ENCODE measurements at regions not wholly inside any gene's neighbourhood (a gene's known extent, or its start where the extent isn't known, plus 50 kb on each side); places are given as distances from the start of the nearest gene placed in this dataset.

GRCh38 chr3:72155391-72156064 lies 370.6 kb upstream of the PROK2 start:
- no peak overlapping the region for H3K27ac ChIP-seq (ENCODE audit: low read length)
- POLR2A ChIA-PET = no interaction called here
- no peaks in the 10 kb centered on the region for H3K9me3 ChIP-seq (ENCODE audit: control insufficient read depth, insufficient read depth, low read depth, low read length)
- DNase-seq (ENCODE audit: low read depth, low spot score) (peak; percentile 36), ATAC-seq (peak; percentile 74)
- H3K27me3 ChIP-seq (ENCODE audit: control insufficient read depth, insufficient read depth, low read length) = no peaks in the 10 kb centered on the region
- no TSS peak for BruUV-seq (replicated peaks)
- CTCF ChIA-PET = no interaction called here
- no peak for TF ChIP-seq SIN3A (IDR thresholded peaks at IDR 0.05; ENCODE audit: borderline replicate concordance, insufficient read depth, low read depth, low read length)
- no peak for TF ChIP-seq POLR2AphosphoS5 (IDR thresholded peaks at IDR 0.05; ENCODE audit: low read depth, low read length)
- no peak for TF ChIP-seq TCF7L2 (IDR thresholded peaks at IDR 0.05; ENCODE audit: low read depth, low read length)
- no peak for TF ChIP-seq REST (IDR thresholded peaks at IDR 0.05; ENCODE audit: insufficient read depth in 1 of 2, low read depth in 2 of 2, low read length in 1 of 2)
- TF ChIP-seq CTCF (IDR thresholded peaks at IDR 0.05) = no peak
- H3K4me1 ChIP-seq (ENCODE audit: control insufficient read depth, insufficient read depth, low read length) = no peaks in the 10 kb centered on the region; the same call in 1 of the 2 replicates
- in situ Hi-C loops (cut with HindIII; ENCODE audit: low pct_unique_long_range_greater_than_20kb, low sequenced_read_pairs) = no loop called here
- no peak overlapping the region for H3K4me3 ChIP-seq (ENCODE audit: low read depth in 2 of 2, low read length in 2 of 2)
- H3K36me3 ChIP-seq (ENCODE audit: control insufficient read depth, insufficient read depth, low read length) = peaks cover 2% of the 10 kb centered on the region; the same call in 1 of the 2 replicates
- intact Hi-C loops (cut with micrococcal nuclease; ENCODE audit: unreplicated experiment) = no loop called here

- Histone ChIP-seq H3K9me3 (ENCODE audit: control insufficient read depth, insufficient read depth, low read depth, low read length) (no peaks in the 10 kb centered on the region), H3K4me1 (ENCODE audit: control insufficient read depth, insufficient read depth, low read length) (no peaks in the 10 kb centered on the region; the same call in 1 of the 2 replicates), H3K27me3 (ENCODE audit: control insufficient read depth, insufficient read depth, low read length) (no peaks in the 10 kb centered on the region), H3K27ac (ENCODE audit: low read length) (no peak overlapping the region), H3K4me3 (ENCODE audit: low read depth in 2 of 2, low read length in 2 of 2) (no peak overlapping the region), H3K36me3 (ENCODE audit: control insufficient read depth, insufficient read depth, low read length) (peaks cover 2% of the 10 kb centered on the region; the same call in 1 of the 2 replicates)
- in situ Hi-C loops (cut with HindIII; ENCODE audit: low pct_unique_long_range_greater_than_20kb, low sequenced_read_pairs) (no loop called here), intact Hi-C loops (cut with micrococcal nuclease; ENCODE audit: unreplicated experiment) (no loop called here)
- BruUV-seq (replicated peaks) = no TSS peak
- POLR2A ChIA-PET = no interaction called here
- CTCF ChIA-PET = no interaction called here
- TF ChIP-seq SIN3A (IDR thresholded peaks at IDR 0.05; ENCODE audit: borderline replicate concordance, insufficient read depth, low read depth, low read length) = no peak
- TF ChIP-seq POLR2AphosphoS5 (IDR thresholded peaks at IDR 0.05; ENCODE audit: low read depth, low read length) = no peak
- no peak for TF ChIP-seq CTCF (IDR thresholded peaks at IDR 0.05)
- TF ChIP-seq TCF7L2 (IDR thresholded peaks at IDR 0.05; ENCODE audit: low read depth, low read length) = no peak
- no peak for TF ChIP-seq REST (IDR thresholded peaks at IDR 0.05; ENCODE audit: insufficient read depth in 1 of 2, low read depth in 2 of 2, low read length in 1 of 2)
- no peak for ATAC-seq
- DNase-seq (ENCODE audit: low read depth, low spot score) = no peak
Measured at GRCh38 chr3:72154391-72155335, 369.7 kb upstream of the PROK2 start.
